Middle frontal gyrus (tissue), 1 donor: ENCODE measurements at regions not wholly inside any gene's neighbourhood (a gene's known extent, or its start where the extent isn't known, plus 50 kb on each side); places are given as distances from the start of the nearest gene placed in this dataset.
"Not testable (repeated sequence)": the region's sequence is repeated elsewhere in the genome, so short reads cannot be mapped to it uniquely, and the experiment has no call there.

Source experiments
- DNase-seq: peaks from one replicate; pipeline ENCODE4 v3.0.0-alpha.2; 2015; ENCODE audit warnings: low spot score; ENCODE audit errors: extremely low spot score

DNA sequence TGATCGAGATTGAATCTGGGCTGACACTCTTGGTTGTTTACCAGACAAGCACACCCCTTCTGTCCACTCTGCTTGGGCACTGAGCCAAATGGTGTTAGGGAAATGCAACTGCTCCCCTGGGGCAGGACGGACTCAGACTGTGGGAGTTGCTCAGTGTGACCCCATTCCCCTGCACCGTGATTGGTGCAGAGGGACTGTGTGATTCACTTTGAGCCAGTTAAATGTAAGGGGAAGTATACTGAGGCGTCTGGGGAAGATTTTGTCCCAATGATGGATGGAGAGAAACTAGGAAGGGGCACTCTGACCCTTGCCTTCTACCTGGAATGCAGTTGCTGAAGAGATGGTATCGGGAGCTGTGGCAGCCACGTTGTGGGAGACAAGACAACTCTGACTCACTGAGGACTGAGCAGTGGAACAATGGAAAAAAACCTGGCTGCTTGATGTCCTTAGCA lies 196.0 kb upstream of the ANKRD55 start:
- DNase-seq: no peak

DNA sequence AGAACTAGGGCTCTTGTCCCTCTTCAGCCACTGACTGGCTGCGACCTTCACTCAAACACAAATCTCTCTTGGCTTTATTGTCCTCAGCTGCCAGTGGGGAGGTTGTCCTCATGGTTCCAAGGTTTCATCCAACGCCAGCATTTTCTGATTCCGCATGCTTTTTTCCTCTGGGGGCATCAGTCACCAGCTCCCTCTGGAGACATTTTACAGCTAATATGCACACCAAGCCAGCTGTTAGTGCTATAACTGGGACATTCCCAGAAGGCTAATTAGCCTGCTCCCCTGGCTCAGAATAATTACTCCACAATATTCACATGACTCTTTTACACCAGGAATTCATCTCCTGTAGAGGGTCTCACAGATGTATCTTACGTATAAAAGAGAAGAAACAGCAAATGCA lies 193.6 kb upstream of the ANKRD55 start:
- DNase-seq: no peak

DNA sequence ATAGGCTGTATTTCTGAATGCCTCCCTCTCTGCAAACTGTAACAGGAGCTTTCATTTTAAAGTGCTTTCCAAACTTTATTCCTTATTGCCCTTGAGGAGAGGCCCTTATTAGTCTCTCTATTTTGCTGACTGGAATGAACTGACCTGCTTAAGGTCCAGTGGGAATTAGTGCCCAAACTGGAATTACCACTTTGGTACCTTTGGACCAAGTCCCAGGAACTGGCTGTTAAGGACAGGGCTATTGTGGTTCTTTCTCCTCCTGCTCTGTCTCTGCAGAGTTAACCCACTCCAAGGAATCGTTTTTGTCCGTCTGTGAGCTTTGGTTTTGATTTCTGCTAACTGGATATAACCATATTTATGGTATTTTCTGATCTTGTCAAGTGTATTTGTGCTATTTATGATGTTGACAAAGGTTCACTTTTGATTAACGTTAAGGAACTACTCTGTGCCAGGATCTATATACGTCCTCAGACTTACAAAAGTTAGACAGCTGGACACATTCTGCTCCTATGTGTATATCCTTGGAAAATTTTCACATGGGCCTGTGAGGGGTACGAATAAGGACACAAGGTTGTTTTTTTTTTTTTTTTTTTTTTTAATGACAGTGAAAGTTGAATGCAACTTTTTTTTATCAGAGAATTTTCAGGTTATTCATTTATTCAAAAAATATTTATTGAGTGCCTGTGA lies 189.1 kb upstream of the ANKRD55 start:
- DNase-seq: no peak

DNA sequence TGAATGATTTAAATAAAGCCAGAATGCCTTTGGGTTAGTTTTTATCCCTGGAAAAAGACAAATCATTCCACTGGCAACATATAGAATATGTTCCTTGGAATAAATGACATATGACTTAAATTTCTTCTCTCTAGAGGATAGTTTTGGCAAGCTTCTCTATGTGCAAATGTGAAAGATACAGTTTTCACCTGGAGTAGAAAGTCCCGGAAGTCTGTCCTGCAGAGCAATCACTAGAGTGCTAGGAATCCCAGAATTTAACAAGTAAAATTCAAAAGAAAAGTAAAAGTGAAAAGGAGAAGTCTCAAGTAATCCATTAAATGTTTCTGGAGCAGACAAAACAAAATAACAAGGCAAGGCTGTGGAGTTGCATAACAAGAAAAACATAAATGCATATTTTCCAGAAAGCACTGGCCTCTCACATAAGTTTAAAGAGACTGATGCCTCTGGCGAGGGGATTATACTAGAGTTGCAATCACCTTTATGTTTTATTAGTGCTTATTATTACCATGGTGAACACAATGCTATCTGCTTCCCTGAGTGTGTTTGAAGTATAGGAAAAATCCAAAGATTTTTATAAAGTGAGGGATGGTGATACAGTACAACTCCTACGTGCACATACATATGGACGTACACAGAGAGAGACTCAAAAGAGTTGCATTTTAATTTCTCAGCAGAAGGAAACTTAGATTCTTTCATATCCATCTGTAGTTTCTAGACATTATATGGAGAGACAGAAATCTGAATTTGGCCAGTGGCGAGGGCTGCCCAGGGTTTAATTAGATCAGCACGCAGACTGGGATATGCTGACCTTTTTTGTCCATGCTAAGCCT lies 188.3 kb upstream of the ANKRD55 start:
- DNase-seq: no peak

DNA sequence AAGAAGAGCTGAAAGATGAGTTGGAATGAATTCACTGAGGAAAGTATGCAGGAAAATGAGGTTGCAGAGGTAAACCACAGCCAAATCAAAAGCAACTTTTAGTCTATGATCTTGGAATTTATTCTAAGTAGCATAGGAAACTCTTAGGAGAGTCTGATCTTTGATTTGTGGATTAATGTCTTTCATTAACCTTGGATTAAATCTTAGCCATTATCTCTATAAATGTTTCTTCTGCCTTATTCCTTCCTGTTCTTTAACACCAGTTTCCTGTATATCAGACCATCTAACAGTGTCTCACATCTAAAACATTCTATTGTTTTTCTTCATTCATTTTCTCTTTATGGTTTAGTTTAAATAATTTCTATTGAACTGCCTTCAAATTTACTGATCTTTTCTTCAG lies 187.2 kb upstream of the ANKRD55 start:
- no peak for DNase-seq

DNA sequence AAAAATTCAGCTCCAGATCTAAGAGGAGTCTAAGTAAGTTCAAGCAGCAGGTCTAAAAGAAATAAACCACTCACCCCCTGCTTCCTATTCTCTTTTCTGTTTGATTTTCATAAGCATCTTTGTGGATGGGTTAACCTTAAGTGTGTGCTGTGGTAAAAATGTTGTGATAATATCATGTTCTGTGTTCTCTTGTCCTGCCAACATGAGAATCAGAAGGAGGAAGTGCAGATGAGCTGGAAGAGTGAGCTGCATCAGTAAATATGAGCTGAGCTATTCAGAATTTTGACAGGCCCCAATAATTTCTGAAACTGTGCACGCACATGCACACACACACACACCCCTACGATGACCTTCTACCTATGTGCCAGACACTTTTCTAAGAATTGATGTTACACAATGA lies 186.5 kb upstream of the ANKRD55 start:
- no peak for DNase-seq

DNA sequence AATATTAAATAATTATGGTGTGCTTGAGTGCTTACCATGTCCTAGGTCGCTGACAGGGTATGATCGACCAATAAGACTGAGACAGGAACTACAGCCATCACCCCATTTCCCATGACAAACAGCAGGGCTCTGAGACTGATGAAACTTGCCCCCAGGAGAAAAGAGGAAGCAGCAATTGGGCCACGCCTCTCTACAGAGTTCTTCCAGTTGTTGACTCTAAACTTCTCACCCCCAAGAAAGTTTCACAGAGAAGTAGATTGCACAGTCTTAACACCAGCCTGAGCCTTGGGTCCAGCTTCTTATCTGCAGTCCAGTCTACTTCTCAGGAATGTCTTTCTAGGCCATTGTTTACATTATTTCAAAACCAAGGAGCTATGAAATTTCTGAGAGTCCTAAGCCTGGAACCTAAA lies 182.2 kb upstream of the ANKRD55 start:
- DNase-seq: no peak

DNA sequence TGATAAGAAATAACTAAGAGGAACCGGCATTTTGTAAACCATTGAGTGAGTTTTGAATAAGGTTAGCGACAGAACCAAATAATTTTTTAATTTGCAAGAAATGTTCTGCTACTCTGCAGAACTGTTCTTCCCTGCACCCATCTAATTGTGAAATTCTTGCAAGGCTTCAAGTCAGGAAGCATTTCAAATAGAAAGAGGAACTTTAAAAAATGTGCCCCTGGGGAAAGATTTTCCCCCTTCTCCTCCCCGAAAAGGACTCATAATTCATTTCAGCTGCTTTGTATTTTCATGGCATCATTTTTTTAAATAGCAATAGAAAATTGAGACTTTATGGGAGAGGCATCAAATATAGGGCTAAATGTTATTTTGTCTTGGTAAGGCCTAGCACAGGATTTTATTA lies 180.9 kb upstream of the ANKRD55 start:
- no peak for DNase-seq

DNA sequence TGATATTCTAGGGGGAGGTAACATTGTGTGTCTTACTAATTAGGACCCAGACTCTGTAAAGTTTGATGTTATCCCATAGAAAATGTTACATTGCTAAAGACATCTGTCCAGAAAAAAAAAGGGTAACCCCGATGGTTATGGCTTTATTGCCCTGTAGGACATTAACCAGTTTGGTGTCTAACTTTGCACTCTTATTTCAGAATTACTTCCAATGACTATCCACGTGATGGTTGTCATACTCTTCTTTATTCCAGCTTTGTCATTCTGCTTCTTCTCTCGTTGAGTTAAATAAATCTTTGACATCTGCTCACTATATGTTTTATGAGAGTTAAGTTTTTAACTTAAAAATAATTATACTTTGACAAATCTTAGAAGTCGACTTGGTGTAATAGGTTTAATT lies 180.4 kb upstream of the ANKRD55 start:
- DNase-seq: no peak

DNA sequence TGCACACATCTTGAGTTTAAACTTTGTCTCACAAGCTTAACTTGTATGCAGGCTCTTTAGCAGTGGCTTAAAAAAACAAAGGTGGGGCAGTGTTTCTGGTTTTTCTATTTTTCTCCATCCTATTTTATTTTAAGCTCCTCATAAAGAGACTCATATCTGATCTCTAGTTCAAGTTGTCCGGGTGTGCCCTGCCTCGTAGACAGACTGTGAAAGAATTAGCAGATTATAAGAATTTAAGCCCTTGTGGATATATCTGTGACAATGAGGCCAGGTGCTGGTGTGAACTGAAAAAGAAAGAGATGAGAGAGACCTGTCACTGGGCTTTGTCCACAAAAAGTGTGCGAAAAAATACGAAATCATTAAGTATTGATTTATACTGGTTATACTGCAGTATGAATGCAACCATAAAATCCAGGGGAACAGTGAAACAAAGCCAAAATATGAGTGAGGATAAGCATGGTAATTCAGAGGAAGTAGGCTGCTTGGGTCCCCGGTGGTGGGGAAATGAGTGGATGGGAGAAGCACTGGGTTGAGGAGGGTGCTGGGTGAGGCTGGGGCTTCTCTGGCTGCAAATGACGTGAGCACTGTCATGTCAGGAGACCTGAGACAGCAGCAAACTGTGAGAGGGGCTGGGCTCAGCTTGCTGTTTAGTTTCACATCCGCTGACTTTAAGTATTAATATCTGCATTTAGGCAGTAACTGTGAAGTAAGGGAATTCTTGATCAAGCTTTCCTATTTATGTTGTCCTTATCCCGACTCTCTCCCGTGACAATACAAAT lies 179.7 kb upstream of the ANKRD55 start:
- DNase-seq: no peak

DNA sequence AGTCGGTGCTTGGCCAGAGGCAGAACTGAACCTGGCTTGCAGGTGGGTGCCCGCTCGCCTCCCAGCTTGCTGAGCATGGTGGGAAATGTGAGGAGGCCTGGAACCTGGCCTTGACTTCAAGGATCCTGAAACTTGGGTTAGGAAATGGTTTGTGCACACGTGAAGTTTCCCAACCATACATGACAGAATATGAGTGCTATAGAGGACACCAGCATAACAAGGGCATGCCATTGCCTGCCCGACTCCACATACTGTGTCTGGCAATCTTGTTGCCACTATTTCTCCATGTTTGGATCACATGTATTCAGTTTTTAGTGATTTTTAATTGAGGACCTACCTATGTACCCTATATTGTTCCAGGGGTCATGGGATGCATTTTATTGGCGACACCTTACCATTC lies 177.6 kb upstream of the ANKRD55 start:
- no peak for DNase-seq

DNA sequence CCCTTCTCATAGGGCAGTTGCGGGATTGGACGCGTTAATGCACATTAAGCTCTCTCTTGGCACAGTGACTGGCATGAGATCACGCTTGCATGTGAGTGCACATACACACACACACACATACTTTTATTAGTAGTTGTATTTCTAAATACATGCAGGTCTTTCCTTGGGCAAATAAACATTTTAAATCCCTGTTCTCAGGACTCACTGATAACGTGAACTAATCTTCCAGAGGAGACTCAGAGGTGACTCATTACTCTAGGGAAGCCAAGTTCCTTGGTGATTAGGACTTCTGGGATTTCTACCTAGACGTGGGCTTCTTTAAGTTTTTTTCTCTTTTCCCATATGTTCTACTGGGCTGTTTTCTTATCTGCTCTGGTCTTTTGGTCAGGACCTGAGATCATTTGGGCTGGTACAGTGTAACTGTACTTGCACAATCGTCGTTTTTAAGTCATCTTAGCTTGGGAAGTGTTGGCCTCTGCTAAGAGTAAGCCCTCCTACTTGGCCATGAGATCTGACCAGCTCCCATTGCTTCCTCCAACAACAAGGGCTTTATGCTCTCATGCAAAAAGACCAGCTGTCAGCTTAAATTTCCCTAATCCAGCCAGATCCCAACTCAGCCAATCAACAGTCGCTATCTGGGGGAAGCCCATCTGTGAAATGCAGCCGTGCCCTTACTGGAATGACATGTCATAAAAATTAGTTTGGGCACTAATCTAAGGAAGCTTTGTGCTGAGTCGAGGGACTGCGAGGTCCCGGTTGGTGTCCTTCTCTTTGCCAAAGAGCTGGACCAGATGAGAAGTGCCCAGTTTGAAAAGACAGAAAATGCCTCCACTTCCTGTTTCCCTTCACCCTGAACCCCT lies 176.4 kb upstream of the ANKRD55 start:
- DNase-seq: no peak

DNA sequence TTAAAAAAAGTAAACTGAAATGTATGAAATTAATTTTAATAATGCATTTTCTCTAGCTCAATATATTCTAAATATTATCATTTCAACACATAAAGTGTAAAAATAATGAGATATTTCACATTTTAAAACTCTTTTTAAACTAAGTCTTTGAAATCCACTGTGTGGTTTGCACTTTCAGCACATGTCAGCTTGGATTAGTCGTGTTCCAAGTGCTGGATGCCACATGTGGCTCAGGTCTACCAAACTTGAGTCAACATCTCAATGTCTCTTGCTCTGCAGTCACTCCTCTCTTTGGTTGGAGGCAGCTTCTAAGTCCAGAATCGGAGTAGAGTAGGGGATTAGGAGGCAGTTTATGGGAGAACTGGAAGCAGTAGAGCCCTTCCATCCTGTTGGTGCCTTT lies 173.7 kb upstream of the ANKRD55 start:
- no peak for DNase-seq

DNA sequence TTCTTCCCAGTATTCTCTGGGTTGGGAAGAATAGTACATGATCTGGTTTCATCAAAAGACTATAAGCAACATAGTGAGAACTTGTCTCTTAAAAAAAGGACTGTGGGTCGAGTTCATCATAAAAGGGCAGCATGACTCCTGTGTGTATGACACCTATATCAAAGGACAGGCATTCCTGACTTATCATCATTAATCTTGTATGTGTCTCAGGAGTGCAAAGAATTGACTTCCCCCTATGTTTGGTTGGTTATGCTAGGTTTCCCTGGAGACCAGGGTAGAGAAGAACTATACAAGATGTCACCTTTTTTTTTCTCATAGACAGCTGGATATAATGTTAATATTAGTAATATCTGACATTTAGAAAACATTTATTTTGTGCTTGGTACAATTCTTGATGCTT lies 173.1 kb upstream of the ANKRD55 start:
- no peak for DNase-seq

DNA sequence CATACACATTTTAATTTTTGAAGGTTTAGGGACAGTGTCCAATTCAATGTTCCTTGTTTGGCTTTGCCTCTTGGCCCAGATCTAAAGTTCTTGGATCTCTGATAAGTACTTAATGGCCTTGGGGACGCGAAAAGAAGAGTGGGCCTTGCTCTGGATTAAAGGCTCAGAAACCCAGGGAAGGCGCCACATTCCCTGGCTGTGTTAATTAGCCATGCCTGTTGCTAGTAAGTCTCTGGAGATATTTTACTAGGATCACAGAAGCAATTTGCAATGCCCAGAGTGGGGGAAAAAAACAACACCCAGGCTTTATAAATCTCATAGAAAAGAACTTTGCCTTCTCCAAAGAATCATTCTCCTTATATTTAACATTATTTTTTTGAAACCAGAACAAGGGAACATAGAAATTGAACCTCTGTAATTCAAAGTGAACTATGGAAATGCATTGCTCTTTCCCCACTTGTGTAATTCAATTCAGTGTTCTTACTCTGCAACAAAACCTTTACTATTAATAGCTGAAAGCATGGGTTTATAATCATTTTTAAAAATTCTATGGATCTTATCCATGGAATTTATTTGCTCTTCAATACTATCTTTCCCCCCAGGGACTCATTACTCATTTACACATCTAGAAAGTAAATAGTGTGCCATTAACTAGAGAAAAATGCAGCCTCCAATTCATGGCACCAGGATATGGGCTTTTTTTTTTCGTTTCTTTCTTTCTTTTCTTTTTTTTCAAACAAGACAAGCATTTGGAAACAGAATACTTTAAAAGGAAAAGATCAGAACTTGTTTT lies 172.2 kb upstream of the ANKRD55 start:
- DNase-seq: no peak

DNA sequence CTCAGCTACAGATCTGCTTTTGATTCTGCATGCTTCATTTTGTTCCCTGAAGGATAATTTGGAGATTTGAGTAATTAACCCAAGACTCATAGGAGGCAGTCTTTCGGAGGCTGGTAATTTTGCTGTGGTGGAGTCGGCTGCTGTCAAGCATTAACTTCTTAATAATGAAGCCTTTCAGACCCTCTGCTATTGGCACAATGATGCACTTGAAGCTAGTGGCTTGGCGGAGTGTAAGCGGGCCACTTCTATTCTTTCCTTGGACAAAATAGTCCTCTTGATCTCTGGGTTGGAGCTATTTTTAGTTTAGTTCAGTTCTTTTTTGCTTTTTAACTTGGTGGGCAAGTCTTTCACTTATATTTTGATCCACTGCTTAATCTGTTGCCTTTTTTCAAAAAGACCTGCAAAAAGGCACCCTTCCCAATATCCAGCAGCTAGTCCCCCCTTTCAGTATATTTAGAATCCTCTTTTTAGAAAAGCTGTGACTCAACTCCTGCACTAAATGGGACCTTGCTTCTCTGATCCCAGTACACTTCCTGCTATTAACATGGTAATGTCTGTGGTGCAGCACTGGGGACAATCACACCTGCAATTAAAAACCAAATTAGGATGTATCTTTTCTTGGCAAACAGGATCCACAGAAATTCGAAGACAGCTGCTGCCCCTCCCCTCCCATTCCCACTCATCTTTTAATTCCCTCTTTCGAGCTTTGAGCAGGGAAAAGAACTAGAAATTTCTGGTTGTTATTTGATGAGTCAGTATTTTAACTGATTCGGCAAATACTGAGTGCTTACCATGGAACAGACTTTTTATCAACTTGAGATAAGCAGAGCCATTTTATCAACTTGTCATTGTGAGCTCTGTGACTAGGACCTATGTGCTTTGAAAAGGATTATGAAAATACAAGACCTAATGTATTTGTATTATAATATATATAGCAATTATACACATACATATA lies 169.4 kb upstream of the ANKRD55 start:
- no peak for DNase-seq

DNA sequence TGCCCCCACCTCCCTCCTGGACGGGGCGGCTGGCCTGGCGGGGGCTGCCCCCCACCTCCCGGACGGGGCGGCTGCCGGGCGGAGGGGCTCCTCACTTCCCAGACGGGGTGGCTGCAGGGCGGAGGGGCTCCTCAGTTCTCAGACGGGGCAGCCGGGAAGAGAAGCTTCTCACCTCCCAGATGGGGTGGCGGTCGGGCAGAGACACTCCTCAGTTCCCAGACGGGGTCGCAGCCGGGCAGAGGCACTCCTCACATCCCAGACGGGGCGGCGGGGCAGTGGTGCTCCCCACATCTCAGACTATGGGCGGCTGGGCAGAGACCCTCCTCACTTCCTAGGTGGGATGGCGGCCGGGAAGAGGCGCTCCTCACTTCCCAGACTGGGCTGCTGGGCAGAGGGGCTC lies 164.7 kb upstream of the ANKRD55 start:
- DNase-seq: not testable (repeated sequence)

DNA sequence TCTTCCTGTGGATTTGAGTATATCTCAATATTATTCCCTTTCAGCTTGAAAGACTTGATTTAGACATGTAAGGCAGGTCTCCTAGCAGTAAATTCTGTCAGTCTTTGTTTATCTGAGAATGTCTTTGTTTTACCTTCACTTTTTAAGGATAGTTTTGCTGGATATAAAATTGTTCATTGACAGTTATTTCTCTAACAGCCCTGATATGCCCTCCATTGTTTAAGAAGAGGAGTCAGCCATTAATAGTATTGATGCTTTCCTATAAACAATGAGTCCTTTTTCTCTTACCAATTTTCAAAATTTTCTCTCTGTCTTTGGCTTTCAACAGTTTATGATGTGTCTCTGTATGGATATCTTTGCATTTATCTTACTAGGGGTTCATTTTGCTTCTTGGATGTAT lies 163.5 kb upstream of the ANKRD55 start:
- DNase-seq: no peak

DNA sequence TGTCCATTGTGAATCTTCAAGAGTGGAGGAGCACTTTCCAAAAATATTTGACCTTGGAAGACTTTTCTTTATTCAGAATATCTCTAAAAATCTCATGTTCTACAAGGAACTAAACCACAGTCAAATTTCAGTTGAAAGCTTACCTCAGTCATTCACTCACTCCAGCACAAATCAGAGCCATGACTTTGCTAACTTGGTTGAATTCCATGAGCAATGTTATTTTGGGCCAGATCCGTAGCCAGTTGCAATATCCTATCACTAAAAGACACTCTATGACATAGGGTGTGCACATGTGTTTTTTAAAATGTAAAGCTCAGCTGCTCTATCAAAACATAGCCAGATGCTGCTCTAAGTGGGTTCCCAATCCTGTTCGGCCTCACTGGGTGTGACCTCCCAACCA lies 156.1 kb upstream of the ANKRD55 start:
- DNase-seq: no peak
